Stomach (tissue), 4 donors: ENCODE measurements at regions not wholly inside any gene's neighbourhood (a gene's known extent, or its start where the extent isn't known, plus 50 kb on each side); places are given as distances from the start of the nearest gene placed in this dataset.

Source experiments
- POLR2A ChIP-seq, 4 donors: fragments of 450-650 bp; IDR thresholded peaks; one replicate each; pipeline ENCODE4 v1.6.1; 2016; ENCODE audit warnings: antibody characterized with exemption in 4 of 4, control low read depth in 2 of 4, mild to moderate bottlenecking in 1 of 4, moderate library complexity in 1 of 4
- POLR2AphosphoS5 ChIP-seq, 3 donors: sonication (generic); formaldehyde crosslinking; IDR thresholded peaks; one replicate each; pipeline ENCODE4 v1.6.1; 2016; ENCODE audit warnings: antibody characterized with exemption in 3 of 3
- TF ChIP-seq, protein P1 (sequence below), 7 experiments: fragments of 450-650 bp in 4 of 7; fragments of 200-600 bp in 3 of 7; sonication (generic) in 3 of 7; IDR thresholded peaks; one replicate each; pipeline ENCODE4 v1.5.1; 2016 to 2019; ENCODE audit warnings: antibody characterized with exemption in 7 of 7, control low read depth in 2 of 7, mild to moderate bottlenecking in 1 of 7

DNA sequence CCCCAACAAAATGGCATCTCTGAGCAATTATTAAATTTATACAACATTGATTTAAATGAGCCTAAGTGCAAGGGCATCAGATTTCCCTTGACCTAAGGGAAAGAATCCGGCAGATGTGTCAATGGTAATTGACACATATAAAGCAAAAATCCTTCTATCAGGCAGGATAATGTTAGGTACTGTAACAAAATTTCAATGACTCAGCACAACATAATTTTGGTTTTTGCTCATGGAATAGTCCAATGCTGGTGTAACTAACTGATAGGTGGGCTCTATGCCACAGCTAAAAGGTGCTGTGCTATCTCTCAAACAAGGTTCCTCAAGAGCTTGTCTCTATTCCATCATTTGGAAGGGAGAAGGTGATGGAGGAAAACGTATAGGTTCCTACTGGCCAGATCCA lies 68.3 kb upstream of the MEIS1 start:
- no peak for TF ChIP-seq POLR2A (IDR thresholded peaks at IDR 0.05)
- TF ChIP-seq, protein P1, sequence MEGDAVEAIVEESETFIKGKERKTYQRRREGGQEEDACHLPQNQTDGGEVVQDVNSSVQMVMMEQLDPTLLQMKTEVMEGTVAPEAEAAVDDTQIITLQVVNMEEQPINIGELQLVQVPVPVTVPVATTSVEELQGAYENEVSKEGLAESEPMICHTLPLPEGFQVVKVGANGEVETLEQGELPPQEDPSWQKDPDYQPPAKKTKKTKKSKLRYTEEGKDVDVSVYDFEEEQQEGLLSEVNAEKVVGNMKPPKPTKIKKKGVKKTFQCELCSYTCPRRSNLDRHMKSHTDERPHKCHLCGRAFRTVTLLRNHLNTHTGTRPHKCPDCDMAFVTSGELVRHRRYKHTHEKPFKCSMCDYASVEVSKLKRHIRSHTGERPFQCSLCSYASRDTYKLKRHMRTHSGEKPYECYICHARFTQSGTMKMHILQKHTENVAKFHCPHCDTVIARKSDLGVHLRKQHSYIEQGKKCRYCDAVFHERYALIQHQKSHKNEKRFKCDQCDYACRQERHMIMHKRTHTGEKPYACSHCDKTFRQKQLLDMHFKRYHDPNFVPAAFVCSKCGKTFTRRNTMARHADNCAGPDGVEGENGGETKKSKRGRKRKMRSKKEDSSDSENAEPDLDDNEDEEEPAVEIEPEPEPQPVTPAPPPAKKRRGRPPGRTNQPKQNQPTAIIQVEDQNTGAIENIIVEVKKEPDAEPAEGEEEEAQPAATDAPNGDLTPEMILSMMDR (IDR thresholded peaks at IDR 0.05), result no peak
- no peak for TF ChIP-seq POLR2AphosphoS5 (IDR thresholded peaks at IDR 0.05)
